GM10266 (cell line): ENCODE measurements at regions not wholly inside any gene's neighbourhood (a gene's known extent, or its start where the extent isn't known, plus 50 kb on each side); places are given as distances from the start of the nearest gene placed in this dataset.

Experiments
- DNase-seq: peaks from one replicate; pipeline ENCODE4 v3.0.0; 2012; ENCODE audit errors: extremely low spot score
- TF ChIP-seq, protein P1 (sequence below): IDR thresholded peaks from 2 replicates; pipeline ENCODE4 v1.5.1; 2012; ENCODE audit warnings: mild to moderate bottlenecking, low read depth; ENCODE audit not compliant: control insufficient read depth, insufficient read depth; ENCODE audit errors: missing control alignments

DNA sequence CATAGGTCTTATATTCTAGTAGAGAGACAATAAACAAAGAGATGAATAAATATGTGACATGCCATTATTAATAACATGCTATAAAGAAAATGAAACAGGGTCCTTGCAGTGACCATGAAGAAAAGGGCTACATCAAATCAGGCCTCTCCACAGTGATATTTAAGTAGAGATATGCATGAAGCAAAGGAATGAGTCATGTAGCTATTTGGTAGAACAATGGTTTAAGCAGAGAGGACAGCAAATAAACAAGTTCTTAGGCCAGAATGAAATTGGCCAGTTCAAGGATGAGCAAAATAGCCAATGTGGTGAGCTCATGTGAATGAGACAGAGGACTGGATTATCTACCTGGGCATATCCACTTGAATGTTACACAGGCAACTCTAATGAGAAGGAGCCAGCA lies 172.2 kb upstream of the FERD3L start:
- DNase-seq = no peak
- TF ChIP-seq, protein P1, sequence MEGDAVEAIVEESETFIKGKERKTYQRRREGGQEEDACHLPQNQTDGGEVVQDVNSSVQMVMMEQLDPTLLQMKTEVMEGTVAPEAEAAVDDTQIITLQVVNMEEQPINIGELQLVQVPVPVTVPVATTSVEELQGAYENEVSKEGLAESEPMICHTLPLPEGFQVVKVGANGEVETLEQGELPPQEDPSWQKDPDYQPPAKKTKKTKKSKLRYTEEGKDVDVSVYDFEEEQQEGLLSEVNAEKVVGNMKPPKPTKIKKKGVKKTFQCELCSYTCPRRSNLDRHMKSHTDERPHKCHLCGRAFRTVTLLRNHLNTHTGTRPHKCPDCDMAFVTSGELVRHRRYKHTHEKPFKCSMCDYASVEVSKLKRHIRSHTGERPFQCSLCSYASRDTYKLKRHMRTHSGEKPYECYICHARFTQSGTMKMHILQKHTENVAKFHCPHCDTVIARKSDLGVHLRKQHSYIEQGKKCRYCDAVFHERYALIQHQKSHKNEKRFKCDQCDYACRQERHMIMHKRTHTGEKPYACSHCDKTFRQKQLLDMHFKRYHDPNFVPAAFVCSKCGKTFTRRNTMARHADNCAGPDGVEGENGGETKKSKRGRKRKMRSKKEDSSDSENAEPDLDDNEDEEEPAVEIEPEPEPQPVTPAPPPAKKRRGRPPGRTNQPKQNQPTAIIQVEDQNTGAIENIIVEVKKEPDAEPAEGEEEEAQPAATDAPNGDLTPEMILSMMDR = no peak

DNA sequence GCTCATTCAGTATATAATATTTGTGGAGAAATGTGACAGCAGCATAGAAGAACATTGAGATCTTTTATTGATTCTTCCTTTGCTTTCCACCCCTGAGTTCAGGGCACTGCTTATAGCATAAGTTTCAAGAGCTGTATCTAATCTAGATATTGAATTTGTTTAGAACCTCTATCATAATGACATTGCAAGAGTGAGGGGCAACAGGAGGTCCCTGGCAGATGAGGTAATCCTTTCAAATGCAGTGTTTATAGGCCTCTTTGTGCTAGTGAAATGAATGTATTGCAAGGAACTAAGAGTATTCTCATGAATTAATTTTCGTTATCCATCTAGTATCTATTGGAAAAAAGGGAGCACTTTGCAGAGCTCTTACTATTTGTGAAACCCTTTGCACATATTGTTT lies 167.2 kb upstream of the FERD3L start:
- DNase-seq = no peak
- TF ChIP-seq, protein P1 = no peak

DNA sequence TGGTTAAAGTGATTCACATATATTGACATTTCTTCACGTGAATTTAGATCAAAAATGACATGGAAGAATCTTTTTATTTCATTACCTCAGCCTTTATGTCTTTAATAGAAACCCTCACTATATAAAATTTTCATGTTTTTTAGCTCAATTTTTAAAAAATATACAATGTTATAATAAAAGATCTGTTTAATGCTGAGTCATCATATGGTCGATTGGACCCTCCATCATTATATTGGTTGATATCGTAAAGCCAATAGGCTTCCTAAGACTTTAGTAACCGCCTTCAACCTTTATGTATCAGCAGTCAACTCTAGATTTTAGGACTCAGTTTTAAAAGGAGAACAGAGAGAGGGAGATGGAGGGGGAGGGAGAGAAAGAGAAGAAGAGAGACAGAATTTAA lies 162.3 kb upstream of the FERD3L start:
- TF ChIP-seq, protein P1 = no peak
- DNase-seq = no peak

DNA sequence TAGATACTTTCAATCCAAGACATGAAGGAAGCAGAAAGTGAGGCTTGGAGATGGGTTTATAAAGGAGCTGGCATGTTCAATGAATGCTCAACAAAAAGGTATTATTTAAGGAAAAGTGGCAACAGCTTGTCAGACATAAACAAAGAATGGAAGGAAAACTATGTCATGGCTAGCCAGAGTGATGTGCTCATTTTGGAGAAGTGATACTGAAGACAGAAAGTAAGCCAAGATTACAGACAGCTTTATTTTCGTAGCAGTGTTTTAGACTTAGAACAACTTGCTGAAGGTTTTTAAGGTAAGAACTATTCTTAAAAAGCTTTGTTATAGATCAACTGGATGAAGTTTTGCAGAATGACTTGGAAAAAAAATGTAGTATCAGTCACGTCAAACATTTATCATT lies 160.5 kb upstream of the FERD3L start:
- peak; percentile 5 for DNase-seq
- TF ChIP-seq, protein P1 = no peak

GRCh38 chr7:19304086-19304485 lies 158.9 kb upstream of the FERD3L start:
- DNase-seq = no peak
- TF ChIP-seq, protein P1 = no peak

GRCh38 chr7:19302731-19303130 lies 157.5 kb upstream of the FERD3L start:
- TF ChIP-seq, protein P1 = no peak
- DNase-seq = no peak

- DNase-seq = no peak
- TF ChIP-seq, protein P1 = no peak
These were observed 151.4 kb upstream of the FERD3L start for GRCh38 chr7:19296617-19297016.

DNA sequence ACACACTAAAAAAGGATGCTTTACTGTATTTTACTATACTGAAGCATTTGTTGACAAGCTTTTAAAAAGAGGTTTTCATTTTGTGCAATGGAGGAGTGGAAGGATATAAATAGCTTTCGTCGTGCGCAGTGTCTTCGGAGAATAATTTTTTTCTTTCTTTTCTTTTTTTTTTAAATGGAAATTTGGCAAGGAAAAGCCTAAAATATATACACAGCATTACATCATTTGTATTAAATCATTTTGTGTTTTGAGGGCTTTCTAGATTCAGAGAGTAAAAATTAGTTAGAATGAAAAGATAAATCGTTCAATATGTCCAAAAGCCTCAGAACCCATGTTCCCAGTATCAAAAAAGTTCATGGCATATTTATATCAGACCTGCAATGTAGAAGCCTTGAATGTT lies 150.2 kb upstream of the FERD3L start:
- TF ChIP-seq, protein P1 = no peak
- DNase-seq = no peak
